ENCODE measurements at regions not wholly inside any gene's neighbourhood (a gene's known extent, or its start where the extent isn't known, plus 50 kb on each side); places are given as distances from the start of the nearest gene placed in this dataset.

GRCh38 chr22:48630848-48631247 is 1196.8 kb downstream of the BRD1 start:
- DNase-seq (ENCODE audit: low read depth in 1 of 2, low spot score in 1 of 2), result no peak
- H3K27ac ChIP-seq (replicated peaks), result no peak overlapping the region
- TF ChIP-seq CTCF (IDR thresholded peaks at IDR 0.05; ENCODE audit: insufficient read depth, low read length), result no peak
- no peak for TF ChIP-seq GABPA (IDR thresholded peaks at IDR 0.05; ENCODE audit: low read depth)
- TF ChIP-seq REST (IDR thresholded peaks at IDR 0.05; ENCODE audit: insufficient replicate concordance, low read depth), result no peak
- TF ChIP-seq SPI1 (IDR thresholded peaks at IDR 0.05; ENCODE audit: borderline replicate concordance, low read depth), result no peak
- TF ChIP-seq POLR2AphosphoS5 (IDR thresholded peaks at IDR 0.05; ENCODE audit: low read depth), result no peak

GRCh38 chr22:48630433-48630754 is 1197.3 kb downstream of the BRD1 start:
- peaks cover 4% of the 10 kb centered on the region for H3K27me3 ChIP-seq (ENCODE audit: insufficient read depth, poor library complexity, severe bottlenecking)
- TF ChIP-seq CTCF (IDR thresholded peaks at IDR 0.05; ENCODE audit: insufficient read depth, low read length), result no peak
- TF ChIP-seq REST (IDR thresholded peaks at IDR 0.05; ENCODE audit: insufficient replicate concordance, low read depth), result no peak
- TF ChIP-seq POLR2AphosphoS5 (IDR thresholded peaks at IDR 0.05; ENCODE audit: low read depth), result no peak
- TF ChIP-seq SPI1 (IDR thresholded peaks at IDR 0.05; ENCODE audit: borderline replicate concordance, low read depth), result no peak
- TF ChIP-seq GABPA (IDR thresholded peaks at IDR 0.05; ENCODE audit: low read depth), result no peak
- H3K27ac ChIP-seq (replicated peaks), result no peak overlapping the region
- DNase-seq (ENCODE audit: low read depth in 1 of 2, low spot score in 1 of 2), result no peak
- no peak overlapping the region for H3K4me3 ChIP-seq (replicated peaks; ENCODE audit: insufficient read depth, low read length)

More at GRCh38 chr22:48630848-48631247, 1196.8 kb downstream of the BRD1 start:
- no peak overlapping the region for H3K4me3 ChIP-seq (replicated peaks; ENCODE audit: insufficient read depth, low read length)
- peaks cover 4% of the 10 kb centered on the region for H3K27me3 ChIP-seq (ENCODE audit: insufficient read depth, poor library complexity, severe bottlenecking)

DNA sequence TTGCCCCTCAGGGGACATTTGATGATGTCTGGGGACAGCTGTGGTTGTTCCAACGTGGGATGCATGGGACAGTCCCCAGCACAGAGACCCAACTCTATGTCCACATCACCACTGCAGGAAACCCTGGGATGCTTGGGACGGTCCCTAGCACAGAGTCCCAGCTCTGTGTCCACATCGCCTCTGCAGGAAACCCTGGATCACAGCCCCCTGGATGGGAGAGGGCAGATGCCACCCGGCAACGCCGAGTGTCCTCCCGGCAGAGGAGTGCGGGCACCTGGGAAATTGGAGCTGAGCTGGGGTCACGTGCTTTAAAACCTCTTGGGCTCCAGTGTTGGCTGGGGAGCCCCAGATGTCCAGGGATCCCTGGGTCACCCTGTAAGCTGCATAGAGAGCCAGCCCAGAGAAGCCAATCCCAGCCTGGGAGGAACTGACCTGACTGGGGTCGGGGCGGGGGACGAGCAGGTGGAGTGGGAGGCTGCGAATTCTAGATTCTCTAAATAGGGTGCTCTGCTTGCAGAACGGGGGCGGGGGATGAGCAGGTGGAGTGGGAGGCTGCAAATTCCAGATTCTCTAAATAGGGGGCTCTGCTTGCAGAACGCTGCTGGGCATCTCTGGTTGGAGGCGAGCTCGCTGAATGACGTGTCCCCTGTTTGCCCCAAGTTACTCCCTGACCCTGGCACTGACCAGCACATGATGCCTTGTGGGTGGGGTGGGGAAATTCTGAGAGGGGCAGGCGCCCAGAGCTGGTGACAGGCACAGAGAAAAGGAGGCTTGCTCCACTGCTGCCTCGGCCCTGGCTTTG is 1197.8 kb downstream of the BRD1 start:
- no peak overlapping the region for H3K27ac ChIP-seq (replicated peaks)
- DNase-seq (ENCODE audit: low read depth in 1 of 2, low spot score in 1 of 2), result no peak
- H3K27me3 ChIP-seq (ENCODE audit: insufficient read depth, poor library complexity, severe bottlenecking), result peaks cover 4% of the 10 kb centered on the region
- no peak overlapping the region for H3K4me3 ChIP-seq (replicated peaks; ENCODE audit: insufficient read depth, low read length)
- TF ChIP-seq POLR2AphosphoS5 (IDR thresholded peaks at IDR 0.05; ENCODE audit: low read depth) (no peak), SPI1 (IDR thresholded peaks at IDR 0.05; ENCODE audit: borderline replicate concordance, low read depth) (no peak), CTCF (IDR thresholded peaks at IDR 0.05; ENCODE audit: insufficient read depth, low read length) (no peak), GABPA (IDR thresholded peaks at IDR 0.05; ENCODE audit: low read depth) (no peak), REST (IDR thresholded peaks at IDR 0.05; ENCODE audit: insufficient replicate concordance, low read depth) (no peak)

Measured in HL-60 (cell line).